GM21529 (cell line): ENCODE measurements at regions not wholly inside any gene's neighbourhood (a gene's known extent, or its start where the extent isn't known, plus 50 kb on each side); places are given as distances from the start of the nearest gene placed in this dataset.
A peak's percentile ranks its signal among the peaks of the same experiment; 100 is the strongest.

Experiments
- ATAC-seq: cut with Tn5 transposase; IDR thresholded peaks from one replicate; pipeline ENCODE4 v1.9.1; 2021; ENCODE audit not compliant: unreplicated experiment

DNA sequence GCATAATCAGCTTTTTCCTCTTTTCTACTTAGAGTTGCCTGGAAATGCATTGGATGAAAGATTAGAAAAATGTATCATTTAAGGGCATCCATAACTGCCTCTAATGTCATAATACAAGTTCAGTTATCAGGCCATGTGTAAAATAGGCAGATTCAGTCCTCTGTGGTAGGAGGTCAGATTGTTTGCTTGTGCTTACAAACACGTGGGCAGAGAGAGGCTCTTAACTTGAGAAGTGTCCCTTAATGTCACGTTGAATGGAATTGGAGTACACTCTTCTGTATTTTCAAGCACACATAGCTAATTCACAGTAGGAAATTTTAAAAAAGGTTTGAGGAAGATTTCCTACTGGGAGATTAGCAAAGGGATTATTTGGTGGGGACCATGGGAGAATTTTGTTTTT is 359.8 kb upstream of the MTPN start:
- no peak for ATAC-seq

- ATAC-seq, result no peak
Observed at GRCh38 chr7:136333636-136334035, 356.5 kb upstream of the MTPN start.

GRCh38 chr7:136326045-136326609 is 349.0 kb upstream of the MTPN start:
- ATAC-seq, result no peak

GRCh38 chr7:136325578-136325977 is 348.4 kb upstream of the MTPN start:
- no peak for ATAC-seq

DNA sequence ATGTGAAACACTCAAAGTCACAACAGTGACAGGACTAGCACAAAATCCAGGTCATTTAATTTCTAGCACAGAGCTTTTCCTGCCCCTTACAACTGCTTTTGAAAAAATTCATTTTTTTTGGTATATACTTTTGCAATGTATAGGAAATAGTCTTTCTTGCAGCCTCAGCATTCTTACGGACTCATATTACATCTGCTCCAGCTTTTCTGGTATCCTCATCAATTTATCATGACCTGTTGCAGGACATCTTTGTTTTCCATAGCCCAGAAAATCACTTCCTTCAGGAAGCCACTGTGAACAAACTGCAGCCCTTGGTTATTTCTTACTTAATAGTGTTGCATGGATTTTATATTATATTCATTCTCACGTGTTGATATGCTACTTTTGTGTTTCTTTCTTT is 347.9 kb upstream of the MTPN start:
- no peak for ATAC-seq

GRCh38 chr7:136324073-136324704 is 347.0 kb upstream of the MTPN start:
- ATAC-seq, result no peak

- ATAC-seq, result no peak
Observed at GRCh38 chr7:136312592-136312991, 335.4 kb upstream of the MTPN start.

GRCh38 chr7:136309407-136309806 is 332.2 kb upstream of the MTPN start:
- no peak for ATAC-seq

DNA sequence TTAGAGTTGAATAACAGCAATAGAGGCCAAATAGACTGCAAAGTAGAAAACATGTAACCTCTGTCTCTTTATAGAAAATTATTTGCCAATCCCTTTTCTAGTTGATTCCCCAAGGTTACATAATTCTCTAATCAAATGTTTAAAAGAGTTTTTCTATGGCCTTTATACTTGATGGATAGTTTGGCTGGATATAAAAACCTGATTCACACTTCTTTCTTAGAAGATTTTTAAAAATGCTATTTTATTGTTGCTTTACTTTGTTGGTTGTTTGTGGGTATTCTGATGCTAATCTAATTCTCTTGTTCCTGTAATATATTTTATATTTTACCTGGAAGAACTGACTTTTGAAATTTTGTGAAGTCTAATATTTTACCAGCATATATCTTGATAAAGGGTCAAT is 331.1 kb upstream of the MTPN start:
- no peak for ATAC-seq

GRCh38 chr7:136303162-136303561 is 326.0 kb upstream of the MTPN start:
- no peak for ATAC-seq

DNA sequence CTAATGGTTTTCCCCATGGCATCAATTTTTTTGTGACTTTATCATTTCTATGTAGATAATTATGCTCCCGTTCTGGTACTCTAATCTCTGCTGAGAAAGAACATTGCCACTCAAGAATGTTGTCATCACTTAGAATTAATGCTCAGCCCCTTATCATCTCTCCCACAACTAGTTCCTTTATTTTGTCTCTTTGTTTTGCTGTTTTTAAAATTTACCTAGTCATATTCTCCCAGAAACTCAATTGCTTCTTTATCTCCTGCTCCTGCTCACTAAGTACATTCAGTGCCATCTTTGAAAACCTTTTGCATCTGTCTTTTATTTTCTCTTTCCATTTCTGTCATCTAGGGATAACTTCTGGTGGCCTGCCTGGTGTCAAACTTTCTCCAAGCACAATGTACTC is 324.9 kb upstream of the MTPN start:
- ATAC-seq, result no peak

DNA sequence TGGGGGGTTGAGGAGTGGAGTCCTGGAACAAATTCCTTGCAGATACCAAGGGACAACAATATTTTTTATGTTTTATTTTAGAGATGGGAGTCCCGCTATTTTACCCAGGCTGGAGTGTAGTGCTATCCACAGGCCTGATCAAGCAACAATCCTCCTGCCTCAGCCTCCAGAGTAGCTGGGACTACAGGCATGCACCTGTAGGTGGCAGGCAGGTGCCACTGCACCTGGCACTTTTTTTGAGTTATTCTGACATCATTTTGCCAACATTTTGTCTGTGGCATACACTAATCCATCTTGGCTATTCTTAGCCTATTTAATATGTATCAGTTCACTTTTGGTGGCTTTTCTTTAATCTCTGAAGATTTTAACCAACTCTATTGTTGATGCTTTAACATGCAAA is 317.8 kb upstream of the MTPN start:
- no peak for ATAC-seq

DNA sequence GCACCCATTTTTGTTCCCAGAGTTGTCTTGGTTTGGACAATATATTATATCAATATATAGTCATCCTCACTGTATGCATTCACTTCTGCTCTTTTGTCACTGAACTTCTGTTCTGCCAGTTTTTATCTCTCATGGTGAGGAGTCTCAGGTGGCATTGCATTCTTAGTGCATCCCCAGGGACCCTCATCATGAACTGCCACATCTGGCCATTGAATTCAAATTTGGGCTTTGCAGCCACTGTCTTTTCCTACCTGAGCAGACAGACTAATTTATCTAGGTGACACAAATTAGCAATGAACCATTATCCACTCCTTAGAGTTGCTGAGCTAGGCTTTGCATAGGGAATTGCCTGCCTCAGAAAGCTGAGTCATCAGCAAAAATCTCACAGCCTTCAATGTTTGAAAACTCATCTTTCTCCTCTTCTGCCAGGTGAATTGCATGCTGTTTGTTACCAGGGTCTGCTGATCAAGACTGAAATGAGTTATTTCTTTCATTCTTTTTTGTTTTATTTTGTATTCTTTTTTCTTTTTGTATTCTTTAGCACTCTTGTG is 316.8 kb upstream of the MTPN start:
- no peak for ATAC-seq

GRCh38 chr7:136293272-136293671 is 316.1 kb upstream of the MTPN start:
- peak; percentile 82 for ATAC-seq

- ATAC-seq, result no peak
Observed at GRCh38 chr7:136292365-136292764, 315.2 kb upstream of the MTPN start.

DNA sequence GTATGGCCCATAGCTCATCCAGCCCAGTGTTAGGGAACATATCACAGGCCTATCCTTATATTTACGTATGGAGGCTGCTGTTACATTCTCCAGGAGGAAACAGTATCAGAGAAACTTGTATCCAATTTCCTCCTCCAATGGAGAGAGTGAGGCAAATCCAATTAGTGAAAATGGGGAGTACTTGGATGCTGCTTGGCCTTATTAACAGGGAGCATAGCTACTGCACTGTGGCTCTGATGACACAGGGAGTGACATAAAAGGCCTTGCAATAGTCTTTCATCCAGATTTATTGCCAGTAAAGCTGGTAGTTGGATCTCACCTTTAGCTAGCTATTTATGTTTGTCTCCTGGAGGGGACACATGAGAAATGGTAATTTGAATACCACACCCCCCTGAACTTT is 313.2 kb upstream of the MTPN start:
- no peak for ATAC-seq

- ATAC-seq, result no peak
Observed at GRCh38 chr7:136278057-136278456, 300.9 kb upstream of the MTPN start.

DNA sequence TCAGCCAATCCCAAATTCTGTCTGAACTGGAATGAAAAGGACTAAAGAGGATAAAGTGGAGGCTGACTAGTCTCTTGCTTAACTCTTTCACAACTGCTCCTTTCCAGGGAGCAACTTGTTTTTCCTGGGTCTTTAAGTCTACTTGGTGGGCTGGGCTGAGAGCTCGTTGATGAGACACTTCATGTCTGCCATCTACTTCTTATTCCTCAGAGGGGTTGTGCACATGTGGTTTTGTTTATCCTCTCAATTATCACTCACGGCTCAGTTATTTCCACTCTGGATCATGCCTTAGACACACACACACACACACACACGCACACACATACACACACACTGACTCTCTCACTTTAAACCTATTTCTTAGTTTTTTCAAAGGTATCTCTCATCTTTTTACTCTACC is 298.6 kb upstream of the MTPN start:
- no peak for ATAC-seq

GRCh38 chr7:136274636-136275345 is 297.6 kb upstream of the MTPN start:
- ATAC-seq, result no peak

- ATAC-seq, result no peak
Observed at GRCh38 chr7:136272934-136273333, 295.8 kb upstream of the MTPN start.

DNA sequence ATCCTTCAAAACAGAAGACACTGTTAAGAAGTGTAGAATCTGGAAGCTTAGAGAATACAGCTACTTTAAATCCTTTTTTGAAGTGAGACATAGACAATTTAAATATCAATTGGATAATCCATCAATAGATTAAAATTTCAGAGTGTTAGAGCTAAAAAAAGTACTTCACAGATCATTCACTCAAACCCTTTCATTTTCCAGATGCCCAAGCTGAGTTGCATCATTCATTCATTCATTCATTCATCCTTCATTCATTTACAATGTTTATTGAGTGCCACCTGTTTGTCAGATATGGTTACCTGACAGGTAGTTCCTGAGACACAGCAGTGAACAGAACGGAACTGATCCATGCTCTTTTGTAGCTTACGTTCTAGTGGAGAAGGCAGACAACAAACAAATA is 290.7 kb upstream of the MTPN start:
- ATAC-seq, result no peak

DNA sequence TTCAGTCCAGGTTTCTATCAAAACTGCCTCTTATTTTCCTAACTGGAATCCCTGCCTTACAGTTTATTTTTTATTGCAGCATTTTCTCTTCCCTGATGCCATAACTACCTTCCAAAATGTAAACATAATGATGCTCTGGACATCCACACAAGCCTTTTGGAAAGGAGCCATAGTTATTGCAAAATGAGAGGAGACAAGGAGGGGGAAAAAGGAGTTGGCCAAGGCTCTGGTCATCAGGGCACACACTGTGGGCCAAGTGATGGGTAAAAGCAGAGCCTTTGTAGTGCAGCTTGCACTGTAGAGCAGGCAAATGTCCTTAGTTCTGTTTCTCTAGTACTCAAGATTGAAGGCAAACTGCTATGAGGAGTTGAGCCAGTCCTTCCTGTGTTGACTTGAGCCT is 289.3 kb upstream of the MTPN start:
- ATAC-seq, result no peak
